T47D (cell line): ENCODE measurements at regions not wholly inside any gene's neighbourhood (a gene's known extent, or its start where the extent isn't known, plus 50 kb on each side); places are given as distances from the start of the nearest gene placed in this dataset.

Experiments
- DNase-seq, 2 experiments: peaks; one replicate each; pipeline versions ENCODE4 v3.0.0 to v3.0.0-alpha.2; 2011 to 2012; ENCODE audit warnings: low read depth in 1 of 2, low spot score in 1 of 2
- JUND ChIP-seq: IDR thresholded peaks from 2 replicates; pipeline ENCODE4 v1.6.1; 2012; ENCODE audit warnings: low read depth
- in situ Hi-C: cut with HindIII; loops from 2 replicates; pipeline ENCODE4 v1.10.0; 2016; ENCODE audit warnings: low sequenced_read_pairs, low pct_unique_long_range_greater_than_20kb

- in situ Hi-C loops, result no loop called here
- DNase-seq, result no peak
- TF ChIP-seq JUND, result no peak
Observed at GRCh38 chr2:204251998-204252376, 293.3 kb upstream of the PARD3B start.

- in situ Hi-C loops, result no loop called here
- TF ChIP-seq JUND, result no peak
- DNase-seq, result no peak
Observed at GRCh38 chr2:204255071-204255470, 290.2 kb upstream of the PARD3B start.

GRCh38 chr2:204255526-204255925 is 289.7 kb upstream of the PARD3B start:
- in situ Hi-C loops, result no loop called here
- no peak for DNase-seq
- TF ChIP-seq JUND, result no peak

- in situ Hi-C loops, result no loop called here
- TF ChIP-seq JUND, result no peak
- DNase-seq, result no peak
Observed at GRCh38 chr2:204257781-204258180, 287.5 kb upstream of the PARD3B start.

- TF ChIP-seq JUND, result no peak
- no peak for DNase-seq
- in situ Hi-C loops, result no loop called here
Observed at GRCh38 chr2:204258890-204259289, 286.4 kb upstream of the PARD3B start.

- TF ChIP-seq JUND, result no peak
- peak; percentile 9 to 72 for DNase-seq
- in situ Hi-C loops, result no loop called here
Observed at GRCh38 chr2:204260162-204260877, 285.0 kb upstream of the PARD3B start.

- TF ChIP-seq JUND, result no peak
- DNase-seq, result no peak
- in situ Hi-C loops, result no loop called here
Observed at GRCh38 chr2:204260901-204261300, 284.4 kb upstream of the PARD3B start.

GRCh38 chr2:204261846-204262245 is 283.4 kb upstream of the PARD3B start:
- in situ Hi-C loops, result no loop called here
- no peak for DNase-seq
- no peak for TF ChIP-seq JUND

GRCh38 chr2:204264085-204264553 is 281.2 kb upstream of the PARD3B start:
- no peak for TF ChIP-seq JUND
- in situ Hi-C loops, result no loop called here
- no peak for DNase-seq

- no peak for DNase-seq
Observed at GRCh38 chr2:204264621-204265140, 280.6 kb upstream of the PARD3B start.

GRCh38 chr2:204265681-204266181 is 279.5 kb upstream of the PARD3B start:
- TF ChIP-seq JUND, result no peak
- in situ Hi-C loops, result no loop called here
- DNase-seq, result no peak

More at GRCh38 chr2:204264621-204265140, 280.6 kb upstream of the PARD3B start:
- no peak for TF ChIP-seq JUND
- in situ Hi-C loops, result no loop called here

- no peak for DNase-seq
- in situ Hi-C loops, result no loop called here
- TF ChIP-seq JUND, result no peak
Observed at GRCh38 chr2:204268458-204268857, 276.8 kb upstream of the PARD3B start.

GRCh38 chr2:204268971-204269370 is 276.3 kb upstream of the PARD3B start:
- in situ Hi-C loops, result no loop called here
- TF ChIP-seq JUND, result no peak
- DNase-seq, result no peak
